ENCODE measurements at regions not wholly inside any gene's neighbourhood (a gene's known extent, or its start where the extent isn't known, plus 50 kb on each side); places are given as distances from the start of the nearest gene placed in this dataset.
"Not testable (repeated sequence)": the region's sequence is repeated elsewhere in the genome, so short reads cannot be mapped to it uniquely, and the experiment has no call there.

DNA sequence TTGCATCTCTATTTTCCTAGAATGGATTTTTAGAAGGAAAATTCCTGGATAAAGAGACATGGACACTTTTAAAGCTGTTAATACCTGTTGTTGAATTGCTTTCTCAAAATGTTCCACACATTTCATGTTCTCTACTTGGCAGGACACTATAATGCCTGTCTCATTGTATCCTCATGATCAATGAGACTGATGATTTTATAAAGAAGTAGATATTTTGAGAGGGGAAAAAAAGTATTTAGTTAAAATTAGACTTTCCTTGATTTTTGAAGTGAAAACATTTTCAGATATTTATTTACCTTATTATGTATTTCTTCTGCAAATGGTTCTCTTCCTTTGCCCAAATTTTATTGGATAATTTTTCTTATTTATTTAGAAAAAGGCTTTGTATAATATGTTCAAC lies 242.5 kb downstream of the MYCN start:
- TF ChIP-seq, protein P1, sequence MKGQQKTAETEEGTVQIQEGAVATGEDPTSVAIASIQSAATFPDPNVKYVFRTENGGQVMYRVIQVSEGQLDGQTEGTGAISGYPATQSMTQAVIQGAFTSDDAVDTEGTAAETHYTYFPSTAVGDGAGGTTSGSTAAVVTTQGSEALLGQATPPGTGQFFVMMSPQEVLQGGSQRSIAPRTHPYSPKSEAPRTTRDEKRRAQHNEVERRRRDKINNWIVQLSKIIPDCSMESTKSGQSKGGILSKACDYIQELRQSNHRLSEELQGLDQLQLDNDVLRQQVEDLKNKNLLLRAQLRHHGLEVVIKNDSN (IDR thresholded peaks at IDR 0.05; ENCODE audit: borderline replicate concordance, low read depth) = no peak
- TF ChIP-seq TCF12 (IDR thresholded peaks at IDR 0.05) (no peak), MEF2A (IDR thresholded peaks at IDR 0.05; ENCODE audit: borderline replicate concordance, low read depth) (no peak), ELF1 (IDR thresholded peaks at IDR 0.05) (no peak), SMC3 (IDR thresholded peaks at IDR 0.05; ENCODE audit: low read depth, low read length) (no peak), POLR2AphosphoS5 (IDR thresholded peaks at IDR 0.05; ENCODE audit: low read depth, low read length) (no peak), JUND (IDR thresholded peaks at IDR 0.05) (no peak), FOXJ3 (CRISPR knock-in tag; IDR thresholded peaks at IDR 0.05) (no peak), EZH2phosphoT487 (IDR thresholded peaks at IDR 0.05; ENCODE audit: borderline replicate concordance, low read depth) (no peak), CHD2 (IDR thresholded peaks at IDR 0.05; ENCODE audit: low read length, partially characterized antibody) (no peak), NFIC (IDR thresholded peaks at IDR 0.05; ENCODE audit: borderline replicate concordance) (no peak), GABPA (IDR thresholded peaks at IDR 0.05; ENCODE audit: low read depth) (no peak), MXI1 (IDR thresholded peaks at IDR 0.05; ENCODE audit: low read depth, low read length) (no peak), YY1 (IDR thresholded peaks at IDR 0.05; ENCODE audit: low read depth) (no peak)
- TF ChIP-seq, protein P2, sequence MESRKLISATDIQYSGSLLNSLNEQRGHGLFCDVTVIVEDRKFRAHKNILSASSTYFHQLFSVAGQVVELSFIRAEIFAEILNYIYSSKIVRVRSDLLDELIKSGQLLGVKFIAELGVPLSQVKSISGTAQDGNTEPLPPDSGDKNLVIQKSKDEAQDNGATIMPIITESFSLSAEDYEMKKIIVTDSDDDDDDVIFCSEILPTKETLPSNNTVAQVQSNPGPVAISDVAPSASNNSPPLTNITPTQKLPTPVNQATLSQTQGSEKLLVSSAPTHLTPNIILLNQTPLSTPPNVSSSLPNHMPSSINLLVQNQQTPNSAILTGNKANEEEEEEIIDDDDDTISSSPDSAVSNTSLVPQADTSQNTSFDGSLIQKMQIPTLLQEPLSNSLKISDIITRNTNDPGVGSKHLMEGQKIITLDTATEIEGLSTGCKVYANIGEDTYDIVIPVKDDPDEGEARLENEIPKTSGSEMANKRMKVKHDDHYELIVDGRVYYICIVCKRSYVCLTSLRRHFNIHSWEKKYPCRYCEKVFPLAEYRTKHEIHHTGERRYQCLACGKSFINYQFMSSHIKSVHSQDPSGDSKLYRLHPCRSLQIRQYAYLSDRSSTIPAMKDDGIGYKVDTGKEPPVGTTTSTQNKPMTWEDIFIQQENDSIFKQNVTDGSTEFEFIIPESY (IDR thresholded peaks at IDR 0.05; ENCODE audit: borderline replicate concordance, low read depth) = no peak
- TF ChIP-seq, protein P3, sequence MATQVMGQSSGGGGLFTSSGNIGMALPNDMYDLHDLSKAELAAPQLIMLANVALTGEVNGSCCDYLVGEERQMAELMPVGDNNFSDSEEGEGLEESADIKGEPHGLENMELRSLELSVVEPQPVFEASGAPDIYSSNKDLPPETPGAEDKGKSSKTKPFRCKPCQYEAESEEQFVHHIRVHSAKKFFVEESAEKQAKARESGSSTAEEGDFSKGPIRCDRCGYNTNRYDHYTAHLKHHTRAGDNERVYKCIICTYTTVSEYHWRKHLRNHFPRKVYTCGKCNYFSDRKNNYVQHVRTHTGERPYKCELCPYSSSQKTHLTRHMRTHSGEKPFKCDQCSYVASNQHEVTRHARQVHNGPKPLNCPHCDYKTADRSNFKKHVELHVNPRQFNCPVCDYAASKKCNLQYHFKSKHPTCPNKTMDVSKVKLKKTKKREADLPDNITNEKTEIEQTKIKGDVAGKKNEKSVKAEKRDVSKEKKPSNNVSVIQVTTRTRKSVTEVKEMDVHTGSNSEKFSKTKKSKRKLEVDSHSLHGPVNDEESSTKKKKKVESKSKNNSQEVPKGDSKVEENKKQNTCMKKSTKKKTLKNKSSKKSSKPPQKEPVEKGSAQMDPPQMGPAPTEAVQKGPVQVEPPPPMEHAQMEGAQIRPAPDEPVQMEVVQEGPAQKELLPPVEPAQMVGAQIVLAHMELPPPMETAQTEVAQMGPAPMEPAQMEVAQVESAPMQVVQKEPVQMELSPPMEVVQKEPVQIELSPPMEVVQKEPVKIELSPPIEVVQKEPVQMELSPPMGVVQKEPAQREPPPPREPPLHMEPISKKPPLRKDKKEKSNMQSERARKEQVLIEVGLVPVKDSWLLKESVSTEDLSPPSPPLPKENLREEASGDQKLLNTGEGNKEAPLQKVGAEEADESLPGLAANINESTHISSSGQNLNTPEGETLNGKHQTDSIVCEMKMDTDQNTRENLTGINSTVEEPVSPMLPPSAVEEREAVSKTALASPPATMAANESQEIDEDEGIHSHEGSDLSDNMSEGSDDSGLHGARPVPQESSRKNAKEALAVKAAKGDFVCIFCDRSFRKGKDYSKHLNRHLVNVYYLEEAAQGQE (IDR thresholded peaks at IDR 0.05; ENCODE audit: low read depth, low read length) = no peak
- POLR2A ChIA-PET = no interaction called here

DNA sequence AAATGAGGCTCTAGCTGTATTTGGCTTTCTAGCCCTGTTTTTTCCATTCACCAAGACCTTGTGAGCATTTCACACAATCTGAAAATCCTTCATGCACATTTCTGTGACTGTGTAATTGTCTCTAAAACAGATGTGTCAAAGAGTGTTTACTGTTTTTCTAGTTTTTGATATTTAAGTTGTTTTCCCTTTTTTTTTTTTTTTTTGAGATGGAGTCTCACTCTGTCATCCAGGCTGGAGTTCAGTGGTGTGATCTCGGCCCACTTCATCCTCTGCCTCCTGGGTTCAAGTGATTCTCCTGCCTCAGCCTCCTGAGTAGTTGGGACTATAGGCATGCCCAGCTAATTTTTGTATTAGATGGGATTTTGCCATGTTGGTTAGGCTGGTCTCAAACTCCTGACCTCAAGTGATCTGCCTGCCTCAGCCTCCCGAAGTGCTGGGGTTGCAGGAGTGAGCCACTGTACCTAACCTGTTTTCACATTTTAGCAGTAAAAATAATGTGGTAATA lies 242.0 kb downstream of the MYCN start:
- H3K27ac ChIP-seq (ENCODE audit: low read depth in 2 of 2, low read length in 1 of 2); H3K9me3 ChIP-seq: not testable (repeated sequence)
- CTCF ChIA-PET = interaction anchor here (1.9 kb wide), 1 partner anchor 305 kb away, joined by 6 read pairs; no protein-coding TSS in a partner anchor

More for the DNA sequence above, 242.5 kb downstream of the MYCN start:
- H4K20me1 ChIP-seq (ENCODE audit: insufficient read depth) = no peaks in the 10 kb centered on the region
- no peaks in the 10 kb centered on the region for H3K36me3 ChIP-seq (replicated peaks in 1 of 2; ENCODE audit: control insufficient read depth in 1 of 2, insufficient read depth in 2 of 2, low read length in 1 of 2)
- no peaks in the 10 kb centered on the region for H3K27me3 ChIP-seq (ENCODE audit: insufficient read depth)
- CTCF ChIA-PET = interaction anchor here (1.9 kb wide), 1 partner anchor 305 kb away, joined by 6 read pairs; no protein-coding TSS in a partner anchor
- no peak overlapping the region for H3K4me2 ChIP-seq
- H3K79me2 ChIP-seq (ENCODE audit: insufficient read depth) = no peaks in the 10 kb centered on the region
- H3K9ac ChIP-seq = no peak overlapping the region
- H3K4me3 ChIP-seq (ENCODE audit: low read depth in 2 of 2, low read length in 1 of 2) = no peak overlapping the region
- H3K4me1 ChIP-seq (ENCODE audit: control insufficient read depth in 1 of 2, insufficient read depth in 2 of 2, low read depth in 1 of 2, low read length in 1 of 2) = peaks cover 0 to 37% of the 10 kb centered on the region in 2 experiments; a peak in 1 of 4 replicates
- no peak for DNase-seq
- H3K27ac ChIP-seq (ENCODE audit: low read depth in 2 of 2, low read length in 1 of 2) = no peak overlapping the region
- H3F3A ChIP-seq (replicated peaks; ENCODE audit: insufficient read depth) = no peaks in the 10 kb centered on the region
- H3K9me3 ChIP-seq = no peaks in the 10 kb centered on the region; the same call in 1 of the 2 replicates
- no peak overlapping the region for H2AFZ ChIP-seq (ENCODE audit: low read depth)
- no peaks in the 10 kb centered on the region for H3K9me2 ChIP-seq

More for the DNA sequence above, 242.0 kb downstream of the MYCN start:
- H3F3A ChIP-seq (replicated peaks; ENCODE audit: insufficient read depth); H2AFZ ChIP-seq (ENCODE audit: low read depth); H3K79me2 ChIP-seq (ENCODE audit: insufficient read depth); H3K4me2 ChIP-seq; H3K9me2 ChIP-seq; DNase-seq; H4K20me1 ChIP-seq (ENCODE audit: insufficient read depth); POLR2A ChIA-PET; H3K9ac ChIP-seq; H3K36me3 ChIP-seq (replicated peaks in 1 of 2; ENCODE audit: control insufficient read depth in 1 of 2, insufficient read depth in 2 of 2, low read length in 1 of 2); H3K27me3 ChIP-seq (ENCODE audit: insufficient read depth); H3K4me3 ChIP-seq (ENCODE audit: low read depth in 2 of 2, low read length in 1 of 2): not testable (repeated sequence)
- H3K4me1 ChIP-seq (ENCODE audit: control insufficient read depth in 1 of 2, insufficient read depth in 2 of 2, low read depth in 1 of 2, low read length in 1 of 2) = peaks cover 0 to 37% of the 10 kb centered on the region in 2 experiments; a peak in 1 of 4 replicates
- WGBS (ENCODE audit: low lambda C conversion rate) = 25% methylated on average over 2 of the region's 2 CpGs
